ENCODE measurements at regions not wholly inside any gene's neighbourhood (a gene's known extent, or its start where the extent isn't known, plus 50 kb on each side); places are given as distances from the start of the nearest gene placed in this dataset.

DNA sequence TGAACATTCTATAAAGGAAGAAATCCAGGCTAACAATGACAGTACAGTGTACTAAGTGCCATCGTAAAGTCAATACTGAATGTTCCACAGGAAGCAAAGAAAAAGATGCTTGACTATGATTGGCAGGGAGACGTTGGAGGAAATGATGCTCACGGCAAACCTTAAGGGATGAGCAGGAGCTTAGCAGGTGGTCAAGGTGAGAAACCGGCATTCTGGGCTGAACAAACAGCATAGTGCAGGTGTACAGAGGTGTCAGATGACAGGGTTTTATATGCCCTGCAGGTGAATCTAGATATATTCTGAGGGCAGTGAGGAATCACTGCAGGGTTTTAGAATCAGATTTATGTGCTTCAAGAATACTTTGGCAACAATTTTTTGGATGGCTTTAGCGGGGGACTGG, 85.3 kb upstream of the HEPHL1 start:
- H3K27ac ChIP-seq (ENCODE audit: low read depth): no peak overlapping the region
- H3K9me3 Mint-ChIP-seq: no peaks in the 10 kb centered on the region

More for the DNA sequence above, 85.3 kb upstream of the HEPHL1 start:
- no peaks in the 10 kb centered on the region for H3K27me3 ChIP-seq (ENCODE audit: insufficient read depth)
- ATAC-seq: no peak
- H3F3A ChIP-seq (replicated peaks; ENCODE audit: low read depth): no peaks in the 10 kb centered on the region
- no peak overlapping the region for H2AFZ ChIP-seq
- Mint-ChIP-seq H3K4me1 (no peaks in the 10 kb centered on the region), H3K36me3 (ENCODE audit: low read depth) (no peaks in the 10 kb centered on the region), H3K4me3 (no peak overlapping the region), H3K27me3 (ENCODE audit: insufficient read depth, low read depth, poor library complexity) (peaks cover 1% of the 10 kb centered on the region), H3K27ac (no peak overlapping the region)
- no peaks in the 10 kb centered on the region for H3K4me1 ChIP-seq (ENCODE audit: insufficient read depth)
- H3K79me2 ChIP-seq (replicated peaks; ENCODE audit: insufficient read depth): no peaks in the 10 kb centered on the region
- H3K9me2 ChIP-seq (ENCODE audit: insufficient read depth): peaks cover 12% of the 10 kb centered on the region; the same call in 1 of the 2 replicates
- H4K20me1 ChIP-seq (replicated peaks; ENCODE audit: insufficient read depth): no peaks in the 10 kb centered on the region
- no peak for DNase-seq (ENCODE audit: low spot score)
- H3K4me2 ChIP-seq: no peak overlapping the region
- TF ChIP-seq, protein P1, sequence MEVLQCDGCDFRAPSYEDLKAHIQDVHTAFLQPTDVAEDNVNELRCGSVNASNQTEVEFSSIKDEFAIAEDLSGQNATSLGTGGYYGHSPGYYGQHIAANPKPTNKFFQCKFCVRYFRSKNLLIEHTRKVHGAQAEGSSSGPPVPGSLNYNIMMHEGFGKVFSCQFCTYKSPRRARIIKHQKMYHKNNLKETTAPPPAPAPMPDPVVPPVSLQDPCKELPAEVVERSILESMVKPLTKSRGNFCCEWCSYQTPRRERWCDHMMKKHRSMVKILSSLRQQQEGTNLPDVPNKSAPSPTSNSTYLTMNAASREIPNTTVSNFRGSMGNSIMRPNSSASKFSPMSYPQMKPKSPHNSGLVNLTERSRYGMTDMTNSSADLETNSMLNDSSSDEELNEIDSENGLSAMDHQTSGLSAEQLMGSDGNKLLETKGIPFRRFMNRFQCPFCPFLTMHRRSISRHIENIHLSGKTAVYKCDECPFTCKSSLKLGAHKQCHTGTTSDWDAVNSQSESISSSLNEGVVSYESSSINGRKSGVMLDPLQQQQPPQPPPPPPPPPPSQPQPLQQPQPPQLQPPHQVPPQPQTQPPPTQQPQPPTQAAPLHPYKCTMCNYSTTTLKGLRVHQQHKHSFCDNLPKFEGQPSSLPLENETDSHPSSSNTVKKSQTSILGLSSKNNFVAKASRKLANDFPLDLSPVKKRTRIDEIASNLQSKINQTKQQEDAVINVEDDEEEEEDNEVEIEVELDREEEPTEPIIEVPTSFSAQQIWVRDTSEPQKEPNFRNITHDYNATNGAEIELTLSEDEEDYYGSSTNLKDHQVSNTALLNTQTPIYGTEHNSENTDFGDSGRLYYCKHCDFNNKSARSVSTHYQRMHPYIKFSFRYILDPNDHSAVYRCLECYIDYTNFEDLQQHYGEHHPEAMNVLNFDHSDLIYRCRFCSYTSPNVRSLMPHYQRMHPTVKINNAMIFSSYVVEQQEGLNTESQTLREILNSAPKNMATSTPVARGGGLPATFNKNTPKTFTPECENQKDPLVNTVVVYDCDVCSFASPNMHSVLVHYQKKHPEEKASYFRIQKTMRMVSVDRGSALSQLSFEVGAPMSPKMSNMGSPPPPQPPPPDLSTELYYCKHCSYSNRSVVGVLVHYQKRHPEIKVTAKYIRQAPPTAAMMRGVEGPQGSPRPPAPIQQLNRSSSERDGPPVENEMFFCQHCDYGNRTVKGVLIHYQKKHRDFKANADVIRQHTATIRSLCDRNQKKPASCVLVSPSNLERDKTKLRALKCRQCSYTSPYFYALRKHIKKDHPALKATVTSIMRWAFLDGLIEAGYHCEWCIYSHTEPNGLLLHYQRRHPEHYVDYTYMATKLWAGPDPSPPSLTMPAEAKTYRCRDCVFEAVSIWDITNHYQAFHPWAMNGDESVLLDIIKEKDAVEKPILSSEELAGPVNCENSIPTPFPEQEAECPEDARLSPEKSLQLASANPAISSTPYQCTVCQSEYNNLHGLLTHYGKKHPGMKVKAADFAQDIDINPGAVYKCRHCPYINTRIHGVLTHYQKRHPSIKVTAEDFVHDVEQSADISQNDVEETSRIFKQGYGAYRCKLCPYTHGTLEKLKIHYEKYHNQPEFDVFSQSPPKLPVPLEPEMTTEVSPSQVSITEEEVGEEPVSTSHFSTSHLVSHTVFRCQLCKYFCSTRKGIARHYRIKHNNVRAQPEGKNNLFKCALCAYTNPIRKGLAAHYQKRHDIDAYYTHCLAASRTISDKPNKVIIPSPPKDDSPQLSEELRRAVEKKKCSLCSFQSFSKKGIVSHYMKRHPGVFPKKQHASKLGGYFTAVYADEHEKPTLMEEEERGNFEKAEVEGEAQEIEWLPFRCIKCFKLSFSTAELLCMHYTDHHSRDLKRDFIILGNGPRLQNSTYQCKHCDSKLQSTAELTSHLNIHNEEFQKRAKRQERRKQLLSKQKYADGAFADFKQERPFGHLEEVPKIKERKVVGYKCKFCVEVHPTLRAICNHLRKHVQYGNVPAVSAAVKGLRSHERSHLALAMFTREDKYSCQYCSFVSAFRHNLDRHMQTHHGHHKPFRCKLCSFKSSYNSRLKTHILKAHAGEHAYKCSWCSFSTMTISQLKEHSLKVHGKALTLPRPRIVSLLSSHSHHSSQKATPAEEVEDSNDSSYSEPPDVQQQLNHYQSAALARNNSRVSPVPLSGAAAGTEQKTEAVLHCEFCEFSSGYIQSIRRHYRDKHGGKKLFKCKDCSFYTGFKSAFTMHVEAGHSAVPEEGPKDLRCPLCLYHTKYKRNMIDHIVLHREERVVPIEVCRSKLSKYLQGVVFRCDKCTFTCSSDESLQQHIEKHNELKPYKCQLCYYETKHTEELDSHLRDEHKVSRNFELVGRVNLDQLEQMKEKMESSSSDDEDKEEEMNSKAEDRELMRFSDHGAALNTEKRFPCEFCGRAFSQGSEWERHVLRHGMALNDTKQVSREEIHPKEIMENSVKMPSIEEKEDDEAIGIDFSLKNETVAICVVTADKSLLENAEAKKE (CRISPR knock-in tag; IDR thresholded peaks at IDR 0.05): no peak
- TF ChIP-seq ZNF331 (CRISPR knock-in tag; IDR thresholded peaks at IDR 0.05; ENCODE audit: low read depth) (no peak), REST (IDR thresholded peaks at IDR 0.05; ENCODE audit: unreplicated experiment) (no peak), NANOG (IDR thresholded peaks at IDR 0.05; ENCODE audit: borderline replicate concordance) (no peak), EZH2phosphoT487 (IDR thresholded peaks at IDR 0.05; ENCODE audit: unreplicated experiment) (no peak), EZH2 (IDR thresholded peaks at IDR 0.05; ENCODE audit: low read depth, unreplicated experiment) (no peak), CREB1 (CRISPR knock-in tag; IDR thresholded peaks at IDR 0.05; ENCODE audit: low read depth) (no peak), STAT1 (IDR thresholded peaks at IDR 0.05; ENCODE audit: unreplicated experiment) (no peak), ZNF114 (CRISPR knock-in tag; IDR thresholded peaks at IDR 0.05) (no peak), JUNB (IDR thresholded peaks at IDR 0.05; ENCODE audit: unreplicated experiment) (no peak)
- TF ChIP-seq, protein P2, sequence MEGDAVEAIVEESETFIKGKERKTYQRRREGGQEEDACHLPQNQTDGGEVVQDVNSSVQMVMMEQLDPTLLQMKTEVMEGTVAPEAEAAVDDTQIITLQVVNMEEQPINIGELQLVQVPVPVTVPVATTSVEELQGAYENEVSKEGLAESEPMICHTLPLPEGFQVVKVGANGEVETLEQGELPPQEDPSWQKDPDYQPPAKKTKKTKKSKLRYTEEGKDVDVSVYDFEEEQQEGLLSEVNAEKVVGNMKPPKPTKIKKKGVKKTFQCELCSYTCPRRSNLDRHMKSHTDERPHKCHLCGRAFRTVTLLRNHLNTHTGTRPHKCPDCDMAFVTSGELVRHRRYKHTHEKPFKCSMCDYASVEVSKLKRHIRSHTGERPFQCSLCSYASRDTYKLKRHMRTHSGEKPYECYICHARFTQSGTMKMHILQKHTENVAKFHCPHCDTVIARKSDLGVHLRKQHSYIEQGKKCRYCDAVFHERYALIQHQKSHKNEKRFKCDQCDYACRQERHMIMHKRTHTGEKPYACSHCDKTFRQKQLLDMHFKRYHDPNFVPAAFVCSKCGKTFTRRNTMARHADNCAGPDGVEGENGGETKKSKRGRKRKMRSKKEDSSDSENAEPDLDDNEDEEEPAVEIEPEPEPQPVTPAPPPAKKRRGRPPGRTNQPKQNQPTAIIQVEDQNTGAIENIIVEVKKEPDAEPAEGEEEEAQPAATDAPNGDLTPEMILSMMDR (conservative IDR thresholded peaks at IDR 0.05; ENCODE audit: low read depth in 2 of 2): no peak
- TF ChIP-seq, protein P3, sequence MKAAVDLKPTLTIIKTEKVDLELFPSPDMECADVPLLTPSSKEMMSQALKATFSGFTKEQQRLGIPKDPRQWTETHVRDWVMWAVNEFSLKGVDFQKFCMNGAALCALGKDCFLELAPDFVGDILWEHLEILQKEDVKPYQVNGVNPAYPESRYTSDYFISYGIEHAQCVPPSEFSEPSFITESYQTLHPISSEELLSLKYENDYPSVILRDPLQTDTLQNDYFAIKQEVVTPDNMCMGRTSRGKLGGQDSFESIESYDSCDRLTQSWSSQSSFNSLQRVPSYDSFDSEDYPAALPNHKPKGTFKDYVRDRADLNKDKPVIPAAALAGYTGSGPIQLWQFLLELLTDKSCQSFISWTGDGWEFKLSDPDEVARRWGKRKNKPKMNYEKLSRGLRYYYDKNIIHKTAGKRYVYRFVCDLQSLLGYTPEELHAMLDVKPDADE (IDR thresholded peaks at IDR 0.05): no peak
- H3K36me3 ChIP-seq (ENCODE audit: insufficient read depth): no peaks in the 10 kb centered on the region
- no peak overlapping the region for H3K4me3 ChIP-seq
